22Rv1 (cell line): ENCODE measurements at regions not wholly inside any gene's neighbourhood (a gene's known extent, or its start where the extent isn't known, plus 50 kb on each side); places are given as distances from the start of the nearest gene placed in this dataset.

Experiments used
- ZFX ChIP-seq: fragments of 450-650 bp; IDR thresholded peaks from 2 replicates; pipeline ENCODE4 v1.6.1; 2017; ENCODE audit warnings: antibody characterized with exemption, borderline replicate concordance
- TF ChIP-seq, protein P1 (sequence below): fragments of 450-650 bp; IDR thresholded peaks from 2 replicates; pipeline ENCODE4 v1.5.1; 2017; ENCODE audit warnings: mild to moderate bottlenecking

GRCh38 chr9:7591501-7591900 lies 208.1 kb downstream of the DMAC1 start:
- TF ChIP-seq, protein P1, sequence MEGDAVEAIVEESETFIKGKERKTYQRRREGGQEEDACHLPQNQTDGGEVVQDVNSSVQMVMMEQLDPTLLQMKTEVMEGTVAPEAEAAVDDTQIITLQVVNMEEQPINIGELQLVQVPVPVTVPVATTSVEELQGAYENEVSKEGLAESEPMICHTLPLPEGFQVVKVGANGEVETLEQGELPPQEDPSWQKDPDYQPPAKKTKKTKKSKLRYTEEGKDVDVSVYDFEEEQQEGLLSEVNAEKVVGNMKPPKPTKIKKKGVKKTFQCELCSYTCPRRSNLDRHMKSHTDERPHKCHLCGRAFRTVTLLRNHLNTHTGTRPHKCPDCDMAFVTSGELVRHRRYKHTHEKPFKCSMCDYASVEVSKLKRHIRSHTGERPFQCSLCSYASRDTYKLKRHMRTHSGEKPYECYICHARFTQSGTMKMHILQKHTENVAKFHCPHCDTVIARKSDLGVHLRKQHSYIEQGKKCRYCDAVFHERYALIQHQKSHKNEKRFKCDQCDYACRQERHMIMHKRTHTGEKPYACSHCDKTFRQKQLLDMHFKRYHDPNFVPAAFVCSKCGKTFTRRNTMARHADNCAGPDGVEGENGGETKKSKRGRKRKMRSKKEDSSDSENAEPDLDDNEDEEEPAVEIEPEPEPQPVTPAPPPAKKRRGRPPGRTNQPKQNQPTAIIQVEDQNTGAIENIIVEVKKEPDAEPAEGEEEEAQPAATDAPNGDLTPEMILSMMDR: no peak
- TF ChIP-seq ZFX: no peak
